Tibial nerve (tissue), 4 donors: ENCODE measurements at regions not wholly inside any gene's neighbourhood (a gene's known extent, or its start where the extent isn't known, plus 50 kb on each side); places are given as distances from the start of the nearest gene placed in this dataset.

Source experiments
- EP300 ChIP-seq, 2 donors: sonication (generic); formaldehyde crosslinking; IDR thresholded peaks; one replicate each; pipeline ENCODE4 v1.6.1; 2017; ENCODE audit warnings: antibody characterized with exemption in 2 of 2, mild to moderate bottlenecking in 1 of 2
- TF ChIP-seq, protein P1 (sequence below), 5 experiments: fragments of 200-600 bp in 3 of 5; fragments of 450-650 bp in 2 of 5; sonication (generic) in 3 of 5; IDR thresholded peaks; one replicate each; pipeline ENCODE4 v1.5.1; 2016 to 2019; ENCODE audit warnings: antibody characterized with exemption in 5 of 5, mild to moderate bottlenecking in 3 of 5, moderate library complexity in 2 of 5

DNA sequence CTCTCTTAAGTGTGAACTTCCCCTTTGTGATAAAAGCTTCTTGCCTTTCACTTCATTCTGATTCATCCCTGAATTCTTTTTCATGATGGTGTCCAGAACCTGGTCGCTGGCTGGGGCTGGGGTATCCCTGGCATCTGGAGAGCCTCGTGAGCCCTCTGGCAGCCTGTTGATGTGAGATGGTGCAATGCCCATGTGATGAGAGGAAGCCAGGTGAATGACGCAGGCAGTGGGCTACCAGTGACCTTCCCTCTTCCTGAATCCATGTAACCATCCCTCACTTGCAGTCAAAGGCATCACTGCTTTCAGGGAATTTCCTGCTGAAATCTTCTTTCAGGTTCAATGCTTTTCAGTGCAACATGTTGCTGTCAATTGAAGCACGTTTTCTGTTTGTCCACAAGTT lies 158.6 kb upstream of the SLC10A2 start:
- TF ChIP-seq EP300 (IDR thresholded peaks at IDR 0.05): no peak
- TF ChIP-seq, protein P1, sequence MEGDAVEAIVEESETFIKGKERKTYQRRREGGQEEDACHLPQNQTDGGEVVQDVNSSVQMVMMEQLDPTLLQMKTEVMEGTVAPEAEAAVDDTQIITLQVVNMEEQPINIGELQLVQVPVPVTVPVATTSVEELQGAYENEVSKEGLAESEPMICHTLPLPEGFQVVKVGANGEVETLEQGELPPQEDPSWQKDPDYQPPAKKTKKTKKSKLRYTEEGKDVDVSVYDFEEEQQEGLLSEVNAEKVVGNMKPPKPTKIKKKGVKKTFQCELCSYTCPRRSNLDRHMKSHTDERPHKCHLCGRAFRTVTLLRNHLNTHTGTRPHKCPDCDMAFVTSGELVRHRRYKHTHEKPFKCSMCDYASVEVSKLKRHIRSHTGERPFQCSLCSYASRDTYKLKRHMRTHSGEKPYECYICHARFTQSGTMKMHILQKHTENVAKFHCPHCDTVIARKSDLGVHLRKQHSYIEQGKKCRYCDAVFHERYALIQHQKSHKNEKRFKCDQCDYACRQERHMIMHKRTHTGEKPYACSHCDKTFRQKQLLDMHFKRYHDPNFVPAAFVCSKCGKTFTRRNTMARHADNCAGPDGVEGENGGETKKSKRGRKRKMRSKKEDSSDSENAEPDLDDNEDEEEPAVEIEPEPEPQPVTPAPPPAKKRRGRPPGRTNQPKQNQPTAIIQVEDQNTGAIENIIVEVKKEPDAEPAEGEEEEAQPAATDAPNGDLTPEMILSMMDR (IDR thresholded peaks at IDR 0.05): no peak
